ENCODE measurements at regions not wholly inside any gene's neighbourhood (a gene's known extent, or its start where the extent isn't known, plus 50 kb on each side); places are given as distances from the start of the nearest gene placed in this dataset.
"Not testable (repeated sequence)": the region's sequence is repeated elsewhere in the genome, so short reads cannot be mapped to it uniquely, and the experiment has no call there.

DNA sequence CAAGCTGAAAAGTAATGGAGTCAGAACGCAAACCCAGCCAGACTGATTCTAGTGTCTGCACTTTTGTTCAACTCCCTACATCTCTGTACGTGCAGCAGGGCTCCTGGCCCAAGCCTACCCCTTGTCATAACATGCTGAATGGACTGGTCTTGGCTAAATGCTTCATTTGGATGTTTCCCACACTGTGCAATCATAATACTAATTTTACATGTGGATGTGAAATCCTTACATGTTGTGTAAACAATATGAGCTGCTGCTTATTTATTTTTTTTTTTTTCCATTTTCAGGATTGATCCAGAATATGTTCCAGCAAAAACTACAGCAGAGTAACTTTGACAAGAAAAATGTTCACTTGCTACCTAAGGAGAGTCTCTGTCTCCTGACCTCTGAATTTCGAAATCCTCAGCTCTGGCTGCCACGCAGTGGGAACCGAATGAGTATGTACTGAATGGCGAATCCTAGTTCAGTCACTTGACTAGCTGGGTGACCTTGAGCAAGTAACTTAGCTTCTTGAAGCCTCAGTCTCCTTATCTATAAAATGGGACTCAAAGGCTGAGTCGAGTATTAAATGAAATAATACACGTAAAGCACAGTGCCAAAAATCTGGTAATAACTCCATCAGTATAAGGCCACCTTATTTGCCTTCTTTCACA, 133.4 kb downstream of the EHF start:
- DNase-seq (ENCODE audit: low spot score), result no peak

DNA sequence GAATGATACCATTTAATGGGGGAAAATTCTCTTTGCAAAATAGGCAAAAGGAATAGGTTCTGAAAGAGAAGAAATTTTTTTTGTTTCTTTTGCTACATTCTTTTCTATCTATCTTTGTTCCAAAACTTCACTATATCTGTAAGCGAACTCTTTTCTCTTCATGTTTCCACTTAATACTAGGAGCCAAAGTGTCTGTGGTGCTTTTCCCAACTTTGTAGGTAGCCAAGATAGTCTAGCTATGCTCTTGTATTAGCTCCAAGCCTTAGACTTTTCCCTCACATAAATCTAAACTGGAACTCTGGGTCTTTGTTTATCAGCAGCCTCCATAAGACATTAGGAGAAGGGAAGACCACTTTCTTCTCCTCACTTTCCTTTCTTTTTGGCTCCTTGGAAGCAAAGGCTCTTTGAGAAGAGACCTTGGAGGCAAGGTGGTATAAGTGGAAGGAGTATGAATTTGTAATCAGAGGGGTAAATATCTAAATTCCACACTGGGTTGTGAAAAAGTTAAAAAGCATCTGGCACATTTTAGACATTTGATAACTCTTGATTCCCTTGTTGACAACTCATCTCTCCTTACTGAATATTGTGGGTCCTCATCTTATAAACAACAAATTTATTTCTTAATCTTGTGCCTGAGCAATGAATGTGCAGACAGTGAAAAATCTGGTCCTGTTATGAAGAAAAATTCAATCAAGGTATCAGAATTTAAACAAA, 130.0 kb downstream of the EHF start:
- DNase-seq (ENCODE audit: low spot score), result no peak

DNA sequence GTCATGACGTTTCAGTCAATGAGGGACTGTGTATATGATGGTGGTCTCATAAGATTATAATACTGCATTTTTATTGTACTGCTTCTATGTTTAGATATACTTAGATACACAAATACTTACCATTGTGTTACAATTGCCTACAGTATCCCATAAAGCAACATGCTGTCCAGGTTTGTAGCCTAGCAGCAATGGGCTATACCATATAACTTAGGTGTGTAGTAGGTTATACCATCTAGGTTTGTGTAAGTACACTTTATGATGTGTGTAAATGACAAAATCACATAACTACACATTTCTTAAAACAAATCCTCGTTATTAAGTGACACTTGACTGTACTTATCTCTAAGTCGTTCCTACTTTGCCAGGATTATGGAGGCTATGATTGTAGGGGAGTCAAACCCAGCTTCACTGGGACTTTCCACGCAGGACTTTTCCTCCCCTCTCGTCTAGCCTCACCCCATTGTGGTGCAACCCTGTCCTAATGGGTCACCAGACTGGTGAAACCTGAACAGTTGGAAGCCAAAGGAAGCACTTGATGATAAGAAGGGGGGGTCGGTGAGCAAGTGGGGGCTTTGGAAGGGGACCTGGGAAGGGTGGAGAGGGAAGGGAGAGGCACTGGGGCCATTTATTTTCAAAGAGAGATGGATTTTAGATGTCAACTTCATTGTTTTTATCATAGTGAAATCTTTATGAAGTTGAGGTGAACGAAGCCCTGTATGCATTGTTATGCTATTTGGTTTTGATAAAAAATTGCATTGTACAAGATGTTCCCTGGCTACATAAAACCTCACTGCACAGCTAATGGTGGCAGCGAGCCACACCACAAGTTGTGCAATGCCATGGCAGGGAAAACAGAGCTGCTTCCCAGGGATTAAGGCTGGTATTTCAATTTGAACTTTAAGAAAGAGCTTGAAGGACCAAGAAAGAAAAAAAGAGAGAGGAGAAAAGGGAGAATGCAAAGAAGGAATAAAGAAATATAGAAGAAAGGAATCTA, 129.1 kb downstream of the EHF start:
- no peak for DNase-seq (ENCODE audit: low spot score)

GRCh38 chr11:34748036-34748435, 127.1 kb downstream of the EHF start:
- DNase-seq (ENCODE audit: low spot score), result no peak

DNA sequence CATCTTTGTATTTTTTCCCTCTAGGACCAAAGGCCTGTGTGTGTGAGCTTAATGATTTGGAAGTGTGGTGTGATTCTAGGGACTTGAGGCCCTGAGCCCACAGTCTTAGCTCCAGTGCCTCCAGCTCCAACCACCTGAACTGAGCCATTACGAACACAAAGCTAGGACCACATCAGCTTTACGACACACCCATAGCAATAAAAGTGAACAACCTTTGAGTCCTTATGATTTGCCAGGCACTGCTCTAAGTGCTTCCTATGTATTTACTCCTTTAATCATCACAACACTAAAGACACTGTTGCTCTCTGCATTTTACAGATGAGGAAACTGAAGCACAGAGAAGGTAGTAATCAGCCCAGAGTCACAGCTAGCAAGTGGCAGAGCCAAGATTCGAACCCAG, 126.4 kb downstream of the EHF start:
- no peak for DNase-seq (ENCODE audit: low spot score)

- DNase-seq (ENCODE audit: low spot score), result no peak
Measured at GRCh38 chr11:34745195-34745594, 124.3 kb downstream of the EHF start.

- DNase-seq (ENCODE audit: low spot score), result no peak
Measured at GRCh38 chr11:34744511-34744910, 123.6 kb downstream of the EHF start.

- no peak for DNase-seq (ENCODE audit: low spot score)
Measured at GRCh38 chr11:34738237-34738636, 117.3 kb downstream of the EHF start.

GRCh38 chr11:34732831-34733230, 111.9 kb downstream of the EHF start:
- no peak for DNase-seq (ENCODE audit: low spot score)

DNA sequence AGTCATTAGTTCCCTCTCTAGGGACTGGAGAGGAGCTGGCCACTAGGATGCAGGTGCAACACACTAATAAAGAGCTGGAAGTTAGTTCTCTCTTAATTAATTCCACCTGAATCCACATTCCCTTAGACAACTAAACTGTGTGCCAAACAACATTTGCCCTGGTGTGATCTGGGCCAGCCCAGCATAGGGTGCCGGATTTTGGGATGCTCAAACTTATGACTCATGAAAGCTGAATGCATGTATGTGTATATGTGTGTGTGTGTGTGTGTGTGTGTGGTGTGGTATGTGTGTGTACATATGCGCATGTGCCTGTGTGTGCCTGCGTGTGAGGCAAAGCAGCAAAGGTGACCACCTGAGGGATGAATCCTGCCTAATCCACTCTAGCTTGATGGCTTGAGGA, 110.7 kb downstream of the EHF start:
- no peak for DNase-seq (ENCODE audit: low spot score)

- no peak for DNase-seq (ENCODE audit: low spot score)
Measured at GRCh38 chr11:34730544-34731295, 109.8 kb downstream of the EHF start.

DNA sequence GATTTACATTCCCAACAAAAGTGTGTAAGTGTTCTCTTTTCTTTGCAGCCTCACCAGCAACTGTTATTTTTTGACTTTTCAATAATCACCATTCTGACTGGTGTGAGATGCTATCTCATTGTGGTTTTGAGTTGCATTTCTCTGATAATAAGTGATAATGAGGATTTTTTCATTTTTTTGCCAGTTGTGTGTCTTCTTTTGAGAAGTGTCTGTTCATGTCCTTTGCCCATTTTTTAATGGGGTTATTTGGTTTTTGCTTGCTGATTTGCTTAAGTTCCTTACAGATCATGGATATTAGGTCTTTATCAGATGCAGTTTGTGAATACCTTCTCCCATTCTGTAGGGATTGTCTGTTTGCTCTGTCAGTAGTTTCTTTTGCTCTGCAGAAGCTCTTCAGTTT, 107.7 kb downstream of the EHF start:
- no peak for DNase-seq (ENCODE audit: low spot score)

- no peak for DNase-seq (ENCODE audit: low spot score)
Measured at GRCh38 chr11:34727228-34727737, 106.4 kb downstream of the EHF start.

- no peak for DNase-seq (ENCODE audit: low spot score)
Measured at GRCh38 chr11:34724973-34725372, 104.1 kb downstream of the EHF start.

DNA sequence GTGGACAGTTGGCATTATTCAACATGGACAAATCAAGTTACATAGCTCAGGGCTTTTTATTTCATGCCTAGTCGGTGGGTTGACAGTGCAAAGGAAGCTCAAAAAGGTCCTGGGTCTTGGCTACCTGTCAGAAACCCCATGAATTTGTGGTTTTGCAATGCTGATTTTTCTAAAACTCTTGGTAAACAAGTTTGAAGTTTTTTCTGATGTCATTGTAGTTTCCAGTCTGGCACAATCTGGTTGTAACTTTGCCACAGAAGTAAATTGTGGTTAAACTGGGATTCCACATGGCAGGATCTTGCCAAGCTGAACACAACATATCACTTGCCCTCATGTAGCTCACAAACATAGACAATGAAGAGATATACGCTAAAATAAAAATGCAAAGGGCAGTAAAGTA, 100.8 kb downstream of the EHF start:
- DNase-seq (ENCODE audit: low spot score), result no peak

DNA sequence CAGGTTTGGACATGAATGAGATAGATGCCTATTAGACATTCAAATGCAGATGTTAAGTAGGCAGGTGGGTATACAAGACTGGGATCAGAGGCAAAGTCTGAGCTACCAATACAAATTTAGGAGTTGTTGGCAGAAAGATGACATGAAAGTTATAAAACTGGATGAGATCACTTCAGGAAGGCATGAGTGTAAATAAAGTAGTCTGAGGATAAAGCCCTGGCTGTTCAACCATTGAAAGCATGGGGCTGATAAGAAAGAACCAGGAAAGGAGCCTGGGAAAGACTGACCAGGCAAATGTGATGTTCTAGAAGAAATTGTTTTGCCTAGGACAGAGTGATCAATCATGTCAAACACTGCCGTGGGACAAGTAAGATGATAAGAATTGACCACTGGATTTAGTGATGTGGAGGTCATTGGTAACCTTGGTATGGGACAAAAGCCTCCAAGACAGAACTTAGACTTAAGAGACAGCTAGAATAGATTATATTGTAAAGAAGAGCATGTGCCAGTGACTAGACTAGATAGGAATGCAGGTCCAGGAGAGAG, 98.5 kb downstream of the EHF start:
- DNase-seq (ENCODE audit: low spot score), result no peak

GRCh38 chr11:34713631-34714030, 92.7 kb downstream of the EHF start:
- not testable (repeated sequence) for DNase-seq (ENCODE audit: low spot score)
